SU-DHL-6 (cell line): ENCODE measurements at regions not wholly inside any gene's neighbourhood (a gene's known extent, or its start where the extent isn't known, plus 50 kb on each side); places are given as distances from the start of the nearest gene placed in this dataset.
"Not testable (repeated sequence)": the region's sequence is repeated elsewhere in the genome, so short reads cannot be mapped to it uniquely, and the experiment has no call there.

Experiments used
- H2AFZ ChIP-seq: fragments of 200-600 bp; sonication (generic); 2 replicates; pipeline ENCODE4 v1.6.1; 2014; ENCODE audit warnings: low read depth, mild to moderate bottlenecking, moderate library complexity, mixed read lengths, antibody characterized with exemption, low read length; ENCODE audit not compliant: severe bottlenecking
- H3F3A ChIP-seq: fragments of 200-600 bp; shearing (Covaris generic); 2 replicates; pipeline ENCODE4 v1.6.0; 2016; ENCODE audit warnings: antibody characterized with exemption, mild to moderate bottlenecking; ENCODE audit not compliant: insufficient read depth
- H3K27ac ChIP-seq: fragments of 200-600 bp; sonication (generic); 2 replicates; pipeline ENCODE4 v1.5.1; 2016; ENCODE audit warnings: low read depth, mild to moderate bottlenecking, low read length, moderate library complexity, mixed read lengths
- H3K27me3 ChIP-seq: fragments of 200-600 bp; sonication (generic), shearing (Covaris generic); 2 replicates; pipeline ENCODE4 v1.6.0; 2014; ENCODE audit warnings: mild to moderate bottlenecking, low read length
- H3K36me3 ChIP-seq: fragments of 200-600 bp; sonication (generic); 2 replicates; pipeline ENCODE4 v1.6.1; 2014; ENCODE audit warnings: mild to moderate bottlenecking, low read length, mixed read lengths
- H3K4me2 ChIP-seq: fragments of 300-600, 200-600 bp; shearing (Covaris generic), sonication (generic); 2 replicates; pipeline ENCODE4 v1.6.0; 2014; ENCODE audit warnings: low read length, low read depth, mild to moderate bottlenecking; ENCODE audit not compliant: poor library complexity, severe bottlenecking
- H3K4me3 ChIP-seq: fragments of 200-600 bp; sonication (generic); 2 replicates; pipeline ENCODE4 v1.5.1; 2014; ENCODE audit warnings: antibody characterized with exemption, low read length, mild to moderate bottlenecking, mixed read lengths; ENCODE audit not compliant: insufficient read depth, poor library complexity, severe bottlenecking
- H3K79me2 ChIP-seq: fragments of 200-600 bp; sonication (generic); 2 replicates; pipeline ENCODE4 v1.6.1; 2014; ENCODE audit warnings: mild to moderate bottlenecking, low read length, moderate library complexity; ENCODE audit not compliant: insufficient read depth
- H3K9ac ChIP-seq: fragments of 200-600 bp; sonication (generic); 2 replicates; pipeline ENCODE4 v1.7.0; 2014; ENCODE audit warnings: mild to moderate bottlenecking, low read length
- H3K9me2 ChIP-seq: fragments of 200-600 bp; sonication (generic); replicated peaks from 2 replicates; pipeline ENCODE4 v1.6.1; 2014; ENCODE audit warnings: low read length; ENCODE audit not compliant: insufficient read depth
- H3K9me3 ChIP-seq: fragments of 200-600 bp; sonication (generic); 2 replicates; pipeline ENCODE4 v1.6.1; 2014; ENCODE audit warnings: low read length, mixed read lengths; ENCODE audit not compliant: insufficient read depth
- H4K20me1 ChIP-seq: fragments of 200-600 bp; sonication (generic); 2 replicates; pipeline ENCODE4 v1.6.1; 2014; ENCODE audit warnings: low read depth, mild to moderate bottlenecking, antibody characterized with exemption, low read length, moderate library complexity, mixed read lengths
- EZH2phosphoT487 ChIP-seq: fragments of 200-600 bp; sonication (generic), shearing (Covaris generic); conservative IDR thresholded peaks from 2 replicates; pipeline ENCODE4 v1.6.1; 2018; ENCODE audit warnings: mild to moderate bottlenecking, antibody characterized with exemption, low read length, moderate library complexity, mixed read lengths
- TF ChIP-seq, protein P1 (sequence below): fragments of 200-600 bp; sonication (generic); IDR thresholded peaks from one replicate; pipeline ENCODE4 v1.5.1; 2017; ENCODE audit warnings: antibody characterized with exemption, mild to moderate bottlenecking, low read length, moderate library complexity; ENCODE audit not compliant: insufficient read depth, poor library complexity, severe bottlenecking

DNA sequence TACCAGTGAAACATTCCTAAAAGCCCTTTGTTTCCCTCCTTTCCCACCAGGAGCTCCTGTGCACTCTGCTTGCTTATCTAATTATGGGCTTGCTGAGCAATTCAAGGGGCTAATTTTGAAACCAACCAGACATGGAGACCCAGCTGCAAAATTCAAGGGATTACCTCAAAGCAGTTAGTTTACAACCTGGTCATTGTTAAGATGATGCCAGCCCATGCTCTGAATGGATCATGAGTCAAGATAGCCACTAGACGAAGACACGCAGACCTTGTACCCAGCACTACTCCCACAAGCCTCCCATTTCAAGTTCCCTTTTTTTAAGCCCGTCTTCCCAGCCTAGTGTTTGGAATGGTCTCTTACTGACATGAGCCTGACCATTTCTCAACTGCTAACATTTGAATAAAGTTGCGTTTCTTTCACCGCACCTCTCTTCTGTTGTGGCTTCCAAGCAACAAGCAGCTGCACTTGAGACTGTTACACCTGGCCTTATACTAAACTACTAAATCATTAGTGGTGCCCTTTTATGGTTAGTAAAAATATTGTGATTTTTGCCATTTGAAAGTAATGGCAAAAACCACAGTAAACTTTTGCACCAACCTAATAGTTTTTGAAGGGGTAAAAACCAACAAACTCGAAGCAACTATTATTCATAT, 315.3 kb upstream of the LUZP2 start:
- no peaks in the 10 kb centered on the region for H3K79me2 ChIP-seq
- no peaks in the 10 kb centered on the region for H3K27me3 ChIP-seq
- H4K20me1 ChIP-seq = no peaks in the 10 kb centered on the region
- no peak overlapping the region for H2AFZ ChIP-seq
- no peaks in the 10 kb centered on the region for H3F3A ChIP-seq
- no peaks in the 10 kb centered on the region for H3K36me3 ChIP-seq
- H3K4me2 ChIP-seq = no peak overlapping the region
- H3K27ac ChIP-seq = no peak overlapping the region
- no peak overlapping the region for H3K9ac ChIP-seq
- no peaks in the 10 kb centered on the region for H3K9me2 ChIP-seq
- H3K4me3 ChIP-seq = no peak overlapping the region
- H3K9me3 ChIP-seq = no peaks in the 10 kb centered on the region
- no peak for TF ChIP-seq EZH2phosphoT487
- TF ChIP-seq, protein P1, sequence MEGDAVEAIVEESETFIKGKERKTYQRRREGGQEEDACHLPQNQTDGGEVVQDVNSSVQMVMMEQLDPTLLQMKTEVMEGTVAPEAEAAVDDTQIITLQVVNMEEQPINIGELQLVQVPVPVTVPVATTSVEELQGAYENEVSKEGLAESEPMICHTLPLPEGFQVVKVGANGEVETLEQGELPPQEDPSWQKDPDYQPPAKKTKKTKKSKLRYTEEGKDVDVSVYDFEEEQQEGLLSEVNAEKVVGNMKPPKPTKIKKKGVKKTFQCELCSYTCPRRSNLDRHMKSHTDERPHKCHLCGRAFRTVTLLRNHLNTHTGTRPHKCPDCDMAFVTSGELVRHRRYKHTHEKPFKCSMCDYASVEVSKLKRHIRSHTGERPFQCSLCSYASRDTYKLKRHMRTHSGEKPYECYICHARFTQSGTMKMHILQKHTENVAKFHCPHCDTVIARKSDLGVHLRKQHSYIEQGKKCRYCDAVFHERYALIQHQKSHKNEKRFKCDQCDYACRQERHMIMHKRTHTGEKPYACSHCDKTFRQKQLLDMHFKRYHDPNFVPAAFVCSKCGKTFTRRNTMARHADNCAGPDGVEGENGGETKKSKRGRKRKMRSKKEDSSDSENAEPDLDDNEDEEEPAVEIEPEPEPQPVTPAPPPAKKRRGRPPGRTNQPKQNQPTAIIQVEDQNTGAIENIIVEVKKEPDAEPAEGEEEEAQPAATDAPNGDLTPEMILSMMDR = no peak

DNA sequence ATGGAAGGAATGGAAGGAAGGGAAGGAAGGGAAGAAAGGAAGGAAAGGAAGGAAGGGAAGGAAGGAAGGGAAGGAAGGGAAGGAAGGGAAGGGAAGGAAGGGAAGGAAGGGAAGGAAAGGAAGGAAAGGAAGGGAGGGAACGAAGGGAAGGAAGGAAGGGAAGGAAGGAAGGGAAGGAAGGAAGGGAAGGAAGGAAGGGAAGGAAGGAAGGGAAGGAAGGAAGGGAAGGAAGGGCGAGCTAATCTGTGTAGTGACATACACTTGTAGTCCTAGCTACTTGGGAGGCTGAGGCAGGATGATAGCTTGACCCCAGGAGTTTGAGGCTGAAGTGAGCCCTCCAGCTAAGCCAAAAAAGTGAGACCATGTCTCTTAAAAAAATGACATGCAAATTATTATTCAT, 311.3 kb upstream of the LUZP2 start:
- not testable (repeated sequence) for H3K4me2 ChIP-seq, H3K79me2 ChIP-seq, H2AFZ ChIP-seq, H3K27me3 ChIP-seq, H3F3A ChIP-seq, H3K4me3 ChIP-seq, H3K9me3 ChIP-seq, H3K9me2 ChIP-seq, H3K9ac ChIP-seq, H3K36me3 ChIP-seq, H3K27ac ChIP-seq, H4K20me1 ChIP-seq

DNA sequence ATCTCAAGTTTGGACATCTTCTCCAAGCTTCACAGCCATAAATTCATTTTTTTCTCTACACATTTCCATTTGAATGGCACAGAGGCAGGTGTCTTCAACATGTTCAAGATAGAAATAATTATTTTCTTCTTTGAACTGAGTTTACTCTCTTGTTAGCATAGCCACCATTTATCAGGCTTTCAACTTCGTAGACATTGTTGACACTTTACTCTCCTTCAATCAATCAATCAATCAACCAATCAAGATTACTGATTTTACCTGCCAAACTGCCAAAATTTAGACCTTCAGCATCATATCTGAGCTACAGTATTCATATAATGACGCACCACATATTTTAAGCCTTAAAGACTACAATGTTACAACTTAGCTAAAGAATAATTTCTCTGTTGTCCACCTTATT, 300.1 kb upstream of the LUZP2 start:
- no peak overlapping the region for H3K9ac ChIP-seq
- TF ChIP-seq, protein P1 = no peak
- TF ChIP-seq EZH2phosphoT487 = no peak
- H4K20me1 ChIP-seq = no peaks in the 10 kb centered on the region
- H3K36me3 ChIP-seq = no peaks in the 10 kb centered on the region
- no peak overlapping the region for H3K4me2 ChIP-seq
- H3K9me2 ChIP-seq = no peaks in the 10 kb centered on the region; the same call in 1 of the 2 replicates
- H3K79me2 ChIP-seq = no peaks in the 10 kb centered on the region
- no peak overlapping the region for H3K27ac ChIP-seq
- no peaks in the 10 kb centered on the region for H3K27me3 ChIP-seq
- H3F3A ChIP-seq = no peaks in the 10 kb centered on the region
- 0 out of 2 replicates have a peak, but pooled peaks cover 5% of the 10 kb centered on the region for H3K9me3 ChIP-seq
- H3K4me3 ChIP-seq = no peak overlapping the region
- no peak overlapping the region for H2AFZ ChIP-seq

DNA sequence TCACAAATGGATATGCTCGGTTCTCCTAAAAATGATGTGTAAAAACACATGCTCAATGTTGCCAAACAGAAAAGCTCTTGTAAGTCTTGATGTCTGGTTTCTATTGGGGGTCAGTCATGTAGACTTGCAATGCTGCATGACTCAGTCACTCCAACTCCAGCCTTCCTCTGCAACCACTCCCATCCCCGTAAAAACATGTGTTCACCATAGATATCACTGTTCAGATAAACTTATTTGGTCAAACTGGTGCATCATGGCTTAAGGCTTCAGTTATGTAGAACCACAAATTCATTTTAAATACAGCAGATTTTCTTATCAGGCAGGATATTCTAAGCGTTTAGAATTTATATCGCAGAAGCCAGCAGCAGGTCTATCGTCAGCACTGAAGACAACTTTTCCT, 298.4 kb upstream of the LUZP2 start:
- Histone ChIP-seq H3F3A (no peaks in the 10 kb centered on the region), H3K4me2 (no peak overlapping the region), H3K9me2 (peaks cover 3% of the 10 kb centered on the region; the same call in 1 of the 2 replicates), H2AFZ (no peak overlapping the region), H3K27ac (no peak overlapping the region), H3K9ac (no peak overlapping the region), H3K79me2 (no peaks in the 10 kb centered on the region), H3K9me3 (0 out of 2 replicates have a peak, but pooled peaks cover 5% of the 10 kb centered on the region), H3K4me3 (no peak overlapping the region), H3K27me3 (no peaks in the 10 kb centered on the region), H3K36me3 (no peaks in the 10 kb centered on the region), H4K20me1 (no peaks in the 10 kb centered on the region)
- TF ChIP-seq, protein P1 = no peak
- TF ChIP-seq EZH2phosphoT487 = no peak
